ENCODE measurements at regions not wholly inside any gene's neighbourhood (a gene's known extent, or its start where the extent isn't known, plus 50 kb on each side); places are given as distances from the start of the nearest gene placed in this dataset.
"Not testable (repeated sequence)": the region's sequence is repeated elsewhere in the genome, so short reads cannot be mapped to it uniquely, and the experiment has no call there.

GRCh38 chr6:168186018-168186417 is 107.0 kb upstream of the FRMD1 start:
- DNase-seq (ENCODE audit: extremely low read depth in 1 of 4, low spot score in 3 of 4); H3K79me2 ChIP-seq (ENCODE audit: control insufficient read depth, insufficient read depth, low read length); H3K9ac ChIP-seq (ENCODE audit: insufficient read depth in 1 of 2, low read depth in 2 of 2, low read length in 2 of 2); H3K4me3 ChIP-seq; BruUV-seq (replicated peaks); H2AFZ ChIP-seq (ENCODE audit: low read depth, low read length); H3K9me3 ChIP-seq (replicated peaks; ENCODE audit: control insufficient read depth, insufficient read depth, low read depth, low read length); in situ Hi-C loops (cut with MboI); H3K4me2 ChIP-seq (ENCODE audit: insufficient read depth, low read length); H3K36me3 ChIP-seq (ENCODE audit: control insufficient read depth, insufficient read depth, low read length); intact Hi-C loops (cut with micrococcal nuclease); CTCF ChIA-PET (ENCODE audit: low intra/inter-chr PET ratio); H3K9me1 ChIP-seq (ENCODE audit: control insufficient read depth, insufficient read depth, low read length); H3K27ac ChIP-seq (ENCODE audit: extremely low read depth, low read depth, low read length); POLR2A ChIA-PET; H4K20me1 ChIP-seq (replicated peaks; ENCODE audit: control insufficient read depth, insufficient read depth, low read length); FAIRE-seq; ATAC-seq; H3K4me1 ChIP-seq (replicated peaks in 1 of 2; ENCODE audit: control insufficient read depth in 2 of 2, insufficient read depth in 2 of 2, low read length in 2 of 2): not testable (repeated sequence)
- WGBS (ENCODE audit: insufficient coverage, low coverage, missing lambda C conversion rate) = 0% methylated on average over 1 of the region's 1 CpG
- peaks cover 28 to 53% of the 10 kb centered on the region in 2 experiments for H3K27me3 ChIP-seq (ENCODE audit: control insufficient read depth in 2 of 2, insufficient read depth in 2 of 2, low read length in 2 of 2)

GRCh38 chr6:168184701-168185100 is 105.7 kb upstream of the FRMD1 start:
- ATAC-seq = no peak
- Histone ChIP-seq H3K79me2 (ENCODE audit: control insufficient read depth, insufficient read depth, low read length) (no peaks in the 10 kb centered on the region), H3K4me3 (no peak overlapping the region), H3K9ac (ENCODE audit: insufficient read depth in 1 of 2, low read depth in 2 of 2, low read length in 2 of 2) (no peak overlapping the region), H3K27ac (ENCODE audit: extremely low read depth, low read depth, low read length) (no peak overlapping the region), H4K20me1 (replicated peaks; ENCODE audit: control insufficient read depth, insufficient read depth, low read length) (no peaks in the 10 kb centered on the region), H3K27me3 (ENCODE audit: control insufficient read depth in 2 of 2, insufficient read depth in 2 of 2, low read length in 2 of 2) (peaks cover 30 to 51% of the 10 kb centered on the region in 2 experiments), H3K36me3 (ENCODE audit: control insufficient read depth, insufficient read depth, low read length) (no peaks in the 10 kb centered on the region), H3K9me3 (replicated peaks; ENCODE audit: control insufficient read depth, insufficient read depth, low read depth, low read length) (no peaks in the 10 kb centered on the region), H3K4me2 (ENCODE audit: insufficient read depth, low read length) (no peak overlapping the region), H2AFZ (ENCODE audit: low read depth, low read length) (no peak overlapping the region), H3K4me1 (replicated peaks in 1 of 2; ENCODE audit: control insufficient read depth in 2 of 2, insufficient read depth in 2 of 2, low read length in 2 of 2) (no peaks in the 10 kb centered on the region), H3K9me1 (ENCODE audit: control insufficient read depth, insufficient read depth, low read length) (no peaks in the 10 kb centered on the region)
- WGBS (ENCODE audit: insufficient coverage, low coverage, missing lambda C conversion rate) = 0% methylated on average over 5 of the region's 5 CpGs
- intact Hi-C loops (cut with micrococcal nuclease) (no loop called here), in situ Hi-C loops (cut with MboI) (no loop called here)
- TF ChIP-seq POLR3A (IDR thresholded peaks at IDR 0.05; ENCODE audit: borderline replicate concordance, extremely low read depth, insufficient read depth, insufficient read length) = no peak
- TF ChIP-seq TCF3 (CRISPR knock-in tag; IDR thresholded peaks at IDR 0.05) = no peak
- no peak for TF ChIP-seq ZFP91 (CRISPR knock-in tag; IDR thresholded peaks at IDR 0.05)
- TF ChIP-seq SRSF1 (IDR thresholded peaks at IDR 0.05; ENCODE audit: low read depth, low read length) = no peak
- TF ChIP-seq ZFP1 (CRISPR knock-in tag; IDR thresholded peaks at IDR 0.05) = no peak
- TF ChIP-seq LARP7 (IDR thresholded peaks at IDR 0.05) = no peak
- BruUV-seq (replicated peaks) = no TSS peak
- ChIA-PET POLR2A (interaction anchor here (0.7 kb wide), 1 partner anchor 724 kb away, joined by 3 read pairs; no protein-coding TSS in a partner anchor), CTCF (ENCODE audit: low intra/inter-chr PET ratio) (no interaction called here)
- no peak for DNase-seq (ENCODE audit: extremely low read depth in 1 of 4, low spot score in 3 of 4)
- FAIRE-seq = no peak
